ENCODE measurements at regions not wholly inside any gene's neighbourhood (a gene's known extent, or its start where the extent isn't known, plus 50 kb on each side); places are given as distances from the start of the nearest gene placed in this dataset.

DNA sequence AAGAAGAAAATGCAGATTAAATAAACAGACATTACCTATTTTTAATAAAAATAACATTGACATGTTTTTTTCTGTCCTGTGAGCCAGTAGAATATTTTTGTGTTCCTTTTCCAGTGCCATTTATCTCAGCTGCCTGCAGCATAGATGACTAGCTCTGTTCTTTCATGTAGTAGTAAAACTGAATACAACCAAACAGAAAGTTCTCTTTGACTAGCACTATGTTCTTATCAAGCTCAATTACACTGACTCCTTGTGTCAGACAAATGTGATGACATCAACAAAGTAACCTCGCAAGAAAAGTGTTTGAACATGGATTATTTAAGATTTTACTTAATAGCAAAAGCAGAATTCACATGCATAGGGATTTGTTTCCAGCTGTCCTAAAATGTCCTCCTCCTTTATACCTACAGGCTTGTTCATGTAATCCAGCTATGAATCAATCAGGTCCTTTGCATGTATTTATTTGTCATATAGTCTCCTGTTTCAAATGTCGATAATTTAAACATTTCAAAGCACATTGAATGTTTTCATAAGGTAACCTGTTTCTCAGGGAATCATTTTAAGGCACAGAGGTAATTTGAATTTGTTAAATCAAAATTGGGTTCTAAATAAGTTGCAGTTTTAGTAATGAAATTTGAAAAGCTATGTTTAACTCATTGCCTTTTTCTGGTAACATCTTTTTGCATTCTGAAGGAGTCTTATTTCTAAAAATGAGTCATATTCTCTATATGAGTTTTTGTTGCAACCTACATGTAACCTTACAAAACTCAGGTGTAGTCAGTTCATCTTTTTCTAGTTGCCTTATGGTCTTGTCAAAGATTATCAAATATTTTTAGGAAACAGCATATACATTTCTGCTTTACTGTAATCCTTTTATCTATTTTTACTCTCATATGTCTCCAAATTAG lies 215.3 kb upstream of the GULP1 start:
- no peak overlapping the region for H3K27ac Mint-ChIP-seq
- peaks cover 2 to 8% (median 4%) of the 10 kb centered on the region in 3 donors for H3K9me3 Mint-ChIP-seq
- H3K27me3 Mint-ChIP-seq = no peaks in the 10 kb centered on the region
- no peaks in the 10 kb centered on the region for H3K36me3 Mint-ChIP-seq
- H3K4me1 Mint-ChIP-seq = no peaks in the 10 kb centered on the region
- H3K4me3 Mint-ChIP-seq = no peak overlapping the region

- Mint-ChIP-seq H3K36me3 (no peaks in the 10 kb centered on the region), H3K27me3 (no peaks in the 10 kb centered on the region), H3K9me3 (peaks cover 2 to 4% (median 4%) of the 10 kb centered on the region in 3 donors), H3K27ac (no peak overlapping the region), H3K4me1 (peaks cover 0 to 1% (median 0%) of the 10 kb centered on the region in 3 donors), H3K4me3 (no peak overlapping the region)
These were observed 213.9 kb upstream of the GULP1 start for GRCh38 chr2:188077757-188078156.

DNA sequence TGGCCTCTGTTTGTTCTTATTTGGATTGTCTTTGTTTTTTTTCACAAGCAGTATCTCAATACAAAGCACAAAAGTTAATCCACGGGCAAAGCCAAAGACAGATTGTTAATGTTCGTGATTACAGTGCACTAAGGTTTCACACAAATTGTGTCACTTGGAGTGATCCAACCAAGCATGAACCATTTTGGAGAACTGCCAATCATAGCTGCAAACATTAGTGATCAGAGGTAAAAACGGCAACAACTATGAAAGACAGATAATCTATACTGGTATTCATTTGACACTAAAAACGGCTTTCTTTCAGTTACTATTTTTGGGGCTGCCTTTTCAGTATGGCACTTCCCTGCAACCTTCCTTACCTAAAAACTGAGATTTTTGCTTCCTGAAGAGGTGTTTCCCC lies 213.1 kb upstream of the GULP1 start:
- peaks cover 0 to 1% (median 0%) of the 10 kb centered on the region in 3 donors for H3K4me1 Mint-ChIP-seq
- H3K36me3 Mint-ChIP-seq = no peaks in the 10 kb centered on the region
- no peak overlapping the region for H3K4me3 Mint-ChIP-seq
- no peaks in the 10 kb centered on the region for H3K27me3 Mint-ChIP-seq
- peaks cover 2 to 3% (median 3%) of the 10 kb centered on the region in 3 donors for H3K9me3 Mint-ChIP-seq
- H3K27ac Mint-ChIP-seq = no peak overlapping the region

GRCh38 chr2:188079196-188079595 lies 212.5 kb upstream of the GULP1 start:
- Mint-ChIP-seq H3K4me1 (peaks cover 0 to 1% (median 0%) of the 10 kb centered on the region in 3 donors), H3K4me3 (no peak overlapping the region), H3K36me3 (no peaks in the 10 kb centered on the region), H3K27ac (no peak overlapping the region), H3K9me3 (peaks cover 0 to 4% (median 2%) of the 10 kb centered on the region in 3 donors), H3K27me3 (no peaks in the 10 kb centered on the region)

DNA sequence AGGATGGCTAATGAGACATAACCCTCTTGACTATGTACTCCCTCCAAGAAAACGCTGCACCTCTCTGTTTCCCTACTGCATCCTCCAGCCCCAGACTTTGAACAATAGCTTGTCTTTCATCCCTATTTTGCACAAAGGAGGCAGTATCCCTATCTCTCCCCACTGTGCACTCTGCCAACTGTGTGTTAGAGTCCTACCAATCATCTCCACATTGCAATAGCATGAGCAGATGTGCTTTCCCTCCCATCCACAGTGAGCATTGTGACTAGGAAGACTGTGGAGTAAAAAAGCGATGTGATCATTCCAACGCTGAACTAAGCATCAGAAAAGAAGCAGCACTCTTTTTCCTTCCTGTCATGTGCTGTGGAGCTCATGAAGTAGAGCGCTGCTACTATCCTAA lies 206.3 kb upstream of the GULP1 start:
- Mint-ChIP-seq H3K9me3 (peaks cover 0 to 4% (median 2%) of the 10 kb centered on the region in 3 donors), H3K27me3 (no peaks in the 10 kb centered on the region), H3K4me3 (no peak overlapping the region), H3K36me3 (no peaks in the 10 kb centered on the region), H3K4me1 (peaks cover 0 to 1% (median 0%) of the 10 kb centered on the region in 3 donors), H3K27ac (no peak overlapping the region)

GRCh38 chr2:188089901-188090300 lies 201.8 kb upstream of the GULP1 start:
- Mint-ChIP-seq H3K4me3 (no peak overlapping the region), H3K27me3 (no peaks in the 10 kb centered on the region), H3K9me3 (peaks cover 0 to 2% (median 0%) of the 10 kb centered on the region in 3 donors), H3K4me1 (no peaks in the 10 kb centered on the region), H3K36me3 (no peaks in the 10 kb centered on the region), H3K27ac (no peak overlapping the region)

- H3K4me3 Mint-ChIP-seq = no peak overlapping the region
- H3K27ac Mint-ChIP-seq = no peak overlapping the region
- no peaks in the 10 kb centered on the region for H3K36me3 Mint-ChIP-seq
- H3K4me1 Mint-ChIP-seq = no peaks in the 10 kb centered on the region
- no peaks in the 10 kb centered on the region for H3K9me3 Mint-ChIP-seq
- no peaks in the 10 kb centered on the region for H3K27me3 Mint-ChIP-seq
These were observed 200.5 kb upstream of the GULP1 start for GRCh38 chr2:188091220-188091619.

GRCh38 chr2:188092734-188093133 lies 198.9 kb upstream of the GULP1 start:
- no peak overlapping the region for H3K27ac Mint-ChIP-seq
- H3K9me3 Mint-ChIP-seq = peaks cover 0 to 2% (median 2%) of the 10 kb centered on the region in 3 donors
- no peaks in the 10 kb centered on the region for H3K36me3 Mint-ChIP-seq
- no peak overlapping the region for H3K4me3 Mint-ChIP-seq
- no peaks in the 10 kb centered on the region for H3K27me3 Mint-ChIP-seq
- H3K4me1 Mint-ChIP-seq = no peaks in the 10 kb centered on the region

GRCh38 chr2:188096910-188097309 lies 194.8 kb upstream of the GULP1 start:
- no peaks in the 10 kb centered on the region for H3K4me1 Mint-ChIP-seq
- no peaks in the 10 kb centered on the region for H3K27me3 Mint-ChIP-seq
- no peaks in the 10 kb centered on the region for H3K36me3 Mint-ChIP-seq
- no peak overlapping the region for H3K27ac Mint-ChIP-seq
- H3K4me3 Mint-ChIP-seq = no peak overlapping the region
- peaks cover 0 to 4% (median 2%) of the 10 kb centered on the region in 3 donors for H3K9me3 Mint-ChIP-seq

- H3K27ac Mint-ChIP-seq = no peak overlapping the region
- H3K9me3 Mint-ChIP-seq = peaks cover 4 to 9% (median 9%) of the 10 kb centered on the region in 3 donors
- H3K4me1 Mint-ChIP-seq = no peaks in the 10 kb centered on the region
- no peaks in the 10 kb centered on the region for H3K27me3 Mint-ChIP-seq
- H3K36me3 Mint-ChIP-seq = no peaks in the 10 kb centered on the region
- no peak overlapping the region for H3K4me3 Mint-ChIP-seq
These were observed 188.8 kb upstream of the GULP1 start for GRCh38 chr2:188102881-188103280.

GRCh38 chr2:188114014-188114413 lies 177.7 kb upstream of the GULP1 start:
- Mint-ChIP-seq H3K36me3 (no peaks in the 10 kb centered on the region), H3K4me3 (no peak overlapping the region), H3K27me3 (no peaks in the 10 kb centered on the region), H3K27ac (no peak overlapping the region), H3K4me1 (no peaks in the 10 kb centered on the region), H3K9me3 (peaks cover 0 to 1% (median 0%) of the 10 kb centered on the region in 3 donors)

GRCh38 chr2:188117706-188118105 lies 174.0 kb upstream of the GULP1 start:
- Mint-ChIP-seq H3K4me1 (no peaks in the 10 kb centered on the region), H3K4me3 (no peak overlapping the region), H3K36me3 (no peaks in the 10 kb centered on the region), H3K9me3 (peaks cover 0 to 1% (median 1%) of the 10 kb centered on the region in 3 donors), H3K27ac (no peak overlapping the region), H3K27me3 (no peaks in the 10 kb centered on the region)

DNA sequence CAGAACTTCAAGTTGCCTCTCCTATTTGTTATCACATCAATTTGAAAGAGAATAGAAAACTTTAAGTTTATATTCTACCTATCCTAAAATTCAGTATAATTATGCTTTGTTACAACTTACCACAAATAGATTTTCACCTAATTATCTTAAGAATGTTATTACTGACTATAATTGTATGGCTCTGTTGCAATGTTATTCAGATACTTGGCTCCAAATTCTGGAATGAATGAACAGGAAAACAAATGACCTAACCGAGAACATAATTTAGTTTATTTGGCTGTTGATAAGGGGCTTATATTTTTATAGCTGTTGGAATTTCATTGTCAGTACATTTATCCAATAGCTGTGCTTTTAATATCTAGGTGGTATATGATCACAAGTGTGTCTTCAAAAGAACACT lies 173.2 kb upstream of the GULP1 start:
- no peaks in the 10 kb centered on the region for H3K4me1 Mint-ChIP-seq
- no peak overlapping the region for H3K27ac Mint-ChIP-seq
- H3K4me3 Mint-ChIP-seq = no peak overlapping the region
- H3K36me3 Mint-ChIP-seq = no peaks in the 10 kb centered on the region
- peaks cover 0 to 1% (median 1%) of the 10 kb centered on the region in 3 donors for H3K9me3 Mint-ChIP-seq
- H3K27me3 Mint-ChIP-seq = no peaks in the 10 kb centered on the region

DNA sequence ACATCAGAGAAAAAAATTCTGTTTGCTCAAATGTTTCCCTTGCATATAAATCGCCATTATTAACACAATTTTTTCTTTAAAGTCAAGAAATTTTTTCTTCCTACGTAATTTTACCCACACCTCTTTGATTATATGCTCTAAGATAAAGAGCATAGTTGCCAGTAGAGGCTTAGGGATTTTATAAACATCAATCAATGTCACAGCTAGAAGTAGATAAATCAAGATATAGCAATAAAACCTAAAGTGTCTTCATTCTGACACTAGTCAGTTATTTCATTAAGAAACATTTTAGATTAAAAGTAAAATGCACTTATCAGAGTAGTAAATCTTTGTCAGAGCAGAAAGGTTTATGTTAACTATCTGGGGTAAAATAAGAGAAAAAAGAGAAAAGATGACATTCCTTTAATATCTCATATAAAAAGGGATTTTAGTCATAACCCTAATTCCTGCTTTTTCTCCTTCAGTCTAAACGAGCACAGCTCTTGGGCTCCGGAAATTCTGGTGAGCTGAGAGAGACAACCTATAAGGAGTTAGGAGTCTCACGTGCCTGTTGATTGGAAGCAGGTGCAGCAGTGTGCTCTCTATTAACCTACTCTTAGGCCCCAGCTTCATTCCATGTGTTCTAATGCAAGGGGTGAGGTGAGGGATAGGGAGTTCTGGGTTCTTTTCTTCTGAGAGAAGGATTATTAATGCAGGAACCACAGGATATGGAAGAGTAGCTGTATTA lies 172.4 kb upstream of the GULP1 start:
- no peak overlapping the region for H3K4me3 Mint-ChIP-seq

GRCh38 chr2:188122985-188123384 lies 168.7 kb upstream of the GULP1 start:
- Mint-ChIP-seq H3K27ac (no peak overlapping the region), H3K27me3 (no peaks in the 10 kb centered on the region), H3K4me3 (no peak overlapping the region), H3K9me3 (peaks cover 0 to 1% (median 1%) of the 10 kb centered on the region in 3 donors), H3K36me3 (no peaks in the 10 kb centered on the region), H3K4me1 (no peaks in the 10 kb centered on the region)

More for the DNA sequence above, 172.4 kb upstream of the GULP1 start:
- Mint-ChIP-seq H3K4me1 (no peaks in the 10 kb centered on the region), H3K36me3 (no peaks in the 10 kb centered on the region), H3K27ac (no peak overlapping the region), H3K27me3 (no peaks in the 10 kb centered on the region), H3K9me3 (peaks cover 0 to 1% (median 1%) of the 10 kb centered on the region in 3 donors)

All from IgD-negative memory B cell (primary cell).